ENCODE measurements at regions not wholly inside any gene's neighbourhood (a gene's known extent, or its start where the extent isn't known, plus 50 kb on each side); places are given as distances from the start of the nearest gene placed in this dataset.

DNA sequence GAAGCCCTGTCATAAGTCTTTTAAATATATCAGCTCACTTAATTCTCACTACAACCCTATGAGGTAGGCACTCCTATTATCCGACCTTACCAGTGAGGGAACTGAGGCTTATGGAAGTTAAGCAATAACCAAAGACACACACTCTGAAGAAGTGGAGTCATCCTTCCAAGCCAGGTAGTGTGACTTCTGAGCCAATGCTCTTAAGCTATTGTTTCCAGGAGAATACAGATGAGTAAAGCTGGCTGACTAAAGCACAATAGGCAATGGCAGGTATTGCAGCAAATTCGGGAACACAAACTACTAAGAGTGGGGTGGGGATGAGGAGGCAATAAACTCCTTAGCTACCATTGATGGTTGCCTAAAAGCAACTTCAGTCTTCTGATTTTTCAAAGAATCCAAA, 81.8 kb upstream of the KIT start:
- ChIA-PET POLR2A (ENCODE audit: partially characterized antibody) (interaction anchor here (1.0 kb wide), 1 partner anchor 37 kb away, joined by 3 read pairs; no protein-coding TSS in a partner anchor), CTCF (ENCODE audit: partially characterized antibody) (interaction anchor here (0.7 to 1.4 kb wide), 5 partner anchors 8 to 132 kb away, joined by 3 to 5 read pairs (median 4); no protein-coding TSS in a partner anchor)
- peaks cover 0 to 8% (median 7%) of the 10 kb centered on the region in 4 experiments; a peak in 6 of 7 replicates for H3K4me1 ChIP-seq (replicated peaks in 1 of 4; ENCODE audit: control insufficient read depth in 3 of 4, insufficient read depth in 4 of 4, low read length in 3 of 4)
- no peaks in the 10 kb centered on the region for H4K20me1 ChIP-seq (replicated peaks in 1 of 2; ENCODE audit: control insufficient read depth in 1 of 2, insufficient read depth in 2 of 2, low read length in 2 of 2)
- H3K27me3 ChIP-seq (replicated peaks in 1 of 4; ENCODE audit: control insufficient read depth in 3 of 4, extremely low read depth in 1 of 4, insufficient read depth in 3 of 4, low read length in 3 of 4), result peaks cover 0 to 6% (median 4%) of the 10 kb centered on the region in 4 experiments; a peak in 5 of 7 replicates
- no peak overlapping the region for H2BK5ac ChIP-seq (ENCODE audit: low read depth, low read length)
- H3K4ac ChIP-seq (replicated peaks; ENCODE audit: insufficient read length, low read depth, low read length), result no peak overlapping the region
- H3K79me2 ChIP-seq (ENCODE audit: control insufficient read depth in 1 of 2, insufficient read depth in 2 of 2, low read length in 2 of 2), result no peaks in the 10 kb centered on the region
- H2BK12ac ChIP-seq (ENCODE audit: low read depth, low read length), result no peak overlapping the region
- H3K36me3 ChIP-seq (ENCODE audit: control insufficient read depth in 2 of 4, insufficient read depth in 4 of 4, low read length in 3 of 4), result no peaks in the 10 kb centered on the region
- H3K9ac ChIP-seq (replicated peaks in 1 of 4; ENCODE audit: extremely low read depth in 1 of 4, low read depth in 3 of 4, low read length in 3 of 4), result no peak overlapping the region
- H4K8ac ChIP-seq (ENCODE audit: extremely low read depth, insufficient read depth, low read length), result no peak overlapping the region
- no peak overlapping the region for H2AK5ac ChIP-seq (ENCODE audit: low read depth, low read length)
- H3K14ac ChIP-seq (ENCODE audit: insufficient read length), result no peak overlapping the region
- no peak overlapping the region for H3K4me2 ChIP-seq (ENCODE audit: insufficient read depth in 1 of 2, low read depth in 2 of 2, low read length in 2 of 2)
- no peak overlapping the region for H2BK15ac ChIP-seq (ENCODE audit: low read length)
- H4K5ac ChIP-seq (ENCODE audit: insufficient read length, low read depth, low read length), result no peak overlapping the region
- no peaks in the 10 kb centered on the region for H3K79me1 ChIP-seq (ENCODE audit: low read depth, low read length)
- H2BK120ac ChIP-seq (replicated peaks; ENCODE audit: low read depth, low read length), result no peak overlapping the region
- H3K23me2 ChIP-seq (ENCODE audit: low read depth, low read length), result no peaks in the 10 kb centered on the region
- H2BK20ac ChIP-seq (ENCODE audit: low read length), result no peak overlapping the region
- H3K56ac ChIP-seq (replicated peaks; ENCODE audit: insufficient read length, low read depth, low read length), result no peak overlapping the region
- FAIRE-seq (no peak), DNase-seq (ENCODE audit: low read depth in 1 of 2, low spot score in 2 of 2) (no peak)
- H3K18ac ChIP-seq (ENCODE audit: extremely low read depth, low read length), result no peak overlapping the region
- WGBS, 2 experiments (ENCODE audit: extremely low coverage in 1 of 2, insufficient coverage in 1 of 2, insufficient read length in 1 of 2, insufficient replicate concordance in 2 of 2, low coverage in 1 of 2, low lambda C conversion rate in 2 of 2, missing lambda C conversion rate in 1 of 2), result 88% methylated on average over 2 of the region's 2 CpGs; no CpG with 5 or more reads in 1 of the 2 experiments
- no peak overlapping the region for H4K91ac ChIP-seq (replicated peaks; ENCODE audit: insufficient read length, low read length)
- H3K9me3 ChIP-seq (ENCODE audit: insufficient read depth in 2 of 2, low read depth in 1 of 2, low read length in 1 of 2), result no peaks in the 10 kb centered on the region
- no peak overlapping the region for H3K23ac ChIP-seq (ENCODE audit: insufficient read length)
- H3K4me3 ChIP-seq (ENCODE audit: extremely low read depth in 1 of 4, insufficient read depth in 2 of 4, low read depth in 3 of 4, low read length in 4 of 4), result no peak overlapping the region
- TF ChIP-seq KDM5A (IDR thresholded peaks at IDR 0.05; ENCODE audit: low read length) (no peak), NANOG (IDR thresholded peaks at IDR 0.05; ENCODE audit: insufficient read depth, low read depth, low read length, poor library complexity, severe bottlenecking) (no peak), HDAC2 (IDR thresholded peaks at IDR 0.05; ENCODE audit: borderline replicate concordance in 1 of 2, low read depth in 2 of 2, low read length in 2 of 2) (no peak), BRCA1 (IDR thresholded peaks at IDR 0.05; ENCODE audit: low read depth, low read length) (no peak), ATF3 (IDR thresholded peaks at IDR 0.05; ENCODE audit: insufficient read depth, low read depth, low read length) (no peak), TEAD4 (IDR thresholded peaks at IDR 0.05; ENCODE audit: low read depth, low read length) (no peak), CBX8 (IDR thresholded peaks at IDR 0.05; ENCODE audit: borderline replicate concordance, low read depth, low read length) (no peak)
- TF ChIP-seq, protein P1, sequence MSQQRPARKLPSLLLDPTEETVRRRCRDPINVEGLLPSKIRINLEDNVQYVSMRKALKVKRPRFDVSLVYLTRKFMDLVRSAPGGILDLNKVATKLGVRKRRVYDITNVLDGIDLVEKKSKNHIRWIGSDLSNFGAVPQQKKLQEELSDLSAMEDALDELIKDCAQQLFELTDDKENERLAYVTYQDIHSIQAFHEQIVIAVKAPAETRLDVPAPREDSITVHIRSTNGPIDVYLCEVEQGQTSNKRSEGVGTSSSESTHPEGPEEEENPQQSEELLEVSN (IDR thresholded peaks at IDR 0.05), result no peak
- no peak overlapping the region for H3K27ac ChIP-seq (ENCODE audit: low read depth, low read length)
- H2AFZ ChIP-seq (ENCODE audit: low read length), result no peak overlapping the region
